AG04450 (cell line): ENCODE measurements at regions not wholly inside any gene's neighbourhood (a gene's known extent, or its start where the extent isn't known, plus 50 kb on each side); places are given as distances from the start of the nearest gene placed in this dataset.

Experiments used
- CTCF ChIA-PET: fragments of 300-600, 350-600 bp; formaldehyde crosslinking; extraction: SDS; loops from one replicate; lab custom pipeline; 2022; ENCODE audit warnings: antibody characterized with exemption, inconsistent platforms; lab: Charles Lee
- POLR2A ChIA-PET: fragments of 350-600 bp; formaldehyde crosslinking; extraction: SDS; loops from one replicate; lab custom pipeline; 2021; ENCODE audit warnings: antibody characterized with exemption, inconsistent platforms; lab: Yijun Ruan, JAX
- DNase-seq: peaks from one replicate; pipeline ENCODE4 v3.0.0-alpha.2; 2011; ENCODE audit warnings: low read depth, low spot score
- H3K27ac ChIP-seq: one replicate; pipeline ENCODE4 v1.5.1; 2012; ENCODE audit warnings: low read depth, low read length, control low read depth
- H3K27me3 ChIP-seq: one replicate; pipeline ENCODE4 v1.6.0; 2012; ENCODE audit warnings: low read length; ENCODE audit not compliant: control insufficient read depth, insufficient read depth
- H3K4me3 ChIP-seq: 2 replicates; pipeline ENCODE4 v1.5.1; 2011; ENCODE audit warnings: mild to moderate bottlenecking, low read depth, low read length, control low read depth
- H3K9me3 ChIP-seq: 2 replicates; pipeline ENCODE4 v1.5.1; 2012; ENCODE audit warnings: low read length; ENCODE audit not compliant: control insufficient read depth, insufficient read depth
- CTCF ChIP-seq: IDR thresholded peaks from 2 replicates; pipeline ENCODE4 v1.5.1; 2011; ENCODE audit warnings: low read depth, low read length, control low read depth, inconsistent platforms

- H3K27me3 ChIP-seq, result peaks cover 9% of the 10 kb centered on the region
- H3K4me3 ChIP-seq, result no peak overlapping the region
- no peaks in the 10 kb centered on the region; the same call in 1 of the 2 replicates for H3K9me3 ChIP-seq
- ChIA-PET CTCF (interaction anchor here (1.2 to 1.4 kb wide), 3 partner anchors 160 to 186 kb away, joined by 3 read pairs; no protein-coding TSS in a partner anchor), POLR2A (no interaction called here)
- no peak for TF ChIP-seq CTCF
- no peak for DNase-seq
- H3K27ac ChIP-seq, result no peak overlapping the region
Observed at GRCh38 chr5:154648229-154648628, 106.9 kb upstream of the LARP1 start.

DNA sequence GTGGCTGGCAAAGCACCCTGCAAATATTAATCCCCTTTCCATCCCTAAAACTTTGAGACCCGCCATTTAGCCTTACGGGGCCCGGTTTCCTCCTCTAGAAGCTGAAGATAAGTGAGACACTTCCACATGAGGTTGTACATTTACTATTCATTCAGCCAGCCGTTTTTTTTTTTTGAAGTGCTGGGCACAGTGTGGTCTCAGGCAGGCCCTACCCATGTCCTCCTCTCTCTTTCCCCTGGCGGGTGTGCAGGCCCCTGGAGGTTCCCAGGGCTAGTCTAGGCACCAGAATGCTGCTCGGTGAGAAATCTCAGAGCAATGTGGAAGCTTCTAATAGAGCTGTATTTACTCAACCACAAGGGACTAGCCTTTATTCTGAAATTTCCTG is 107.4 kb upstream of the LARP1 start:
- no peaks in the 10 kb centered on the region; the same call in 1 of the 2 replicates for H3K9me3 ChIP-seq
- DNase-seq, result no peak
- POLR2A ChIA-PET, result no interaction called here
- peaks cover 9% of the 10 kb centered on the region for H3K27me3 ChIP-seq
- no peak for TF ChIP-seq CTCF
- no peak overlapping the region for H3K27ac ChIP-seq
- H3K4me3 ChIP-seq, result no peak overlapping the region
- CTCF ChIA-PET, result interaction anchor here (0.6 to 1.4 kb wide), 6 partner anchors 160 to 564 kb away, joined by 3 to 11 read pairs (median 3); no protein-coding TSS in a partner anchor

GRCh38 chr5:154647114-154647760 is 107.9 kb upstream of the LARP1 start:
- TF ChIP-seq CTCF, result no peak
- Histone ChIP-seq H3K9me3 (no peaks in the 10 kb centered on the region; the same call in 1 of the 2 replicates), H3K4me3 (peak overlapping the region; percentile 39), H3K27ac (no peak overlapping the region), H3K27me3 (peaks cover 9% of the 10 kb centered on the region)
- ChIA-PET POLR2A (interaction anchor here (0.6 to 0.7 kb wide), 3 partner anchors 147 to 202 kb away, joined by 3 to 4 read pairs (median 3); no protein-coding TSS in a partner anchor), CTCF (interaction anchor here (0.6 to 1.4 kb wide), 5 partner anchors 163 to 565 kb away, joined by 3 to 11 read pairs (median 3); no protein-coding TSS in a partner anchor)
- no peak for DNase-seq

- ChIA-PET CTCF (interaction anchor here (1.2 kb wide), 1 partner anchor 188 kb away, joined by 3 read pairs; no protein-coding TSS in a partner anchor), POLR2A (interaction anchor here (0.6 to 0.7 kb wide), 3 partner anchors 148 to 202 kb away, joined by 3 to 4 read pairs (median 3); no protein-coding TSS in a partner anchor)
- DNase-seq, result no peak
Observed at GRCh38 chr5:154646745-154647113, 108.4 kb upstream of the LARP1 start.

More at GRCh38 chr5:154646745-154647113, 108.4 kb upstream of the LARP1 start:
- H3K9me3 ChIP-seq, result no peaks in the 10 kb centered on the region; the same call in 1 of the 2 replicates
- H3K27me3 ChIP-seq, result peaks cover 9% of the 10 kb centered on the region
- H3K27ac ChIP-seq, result no peak overlapping the region
- no peak overlapping the region for H3K4me3 ChIP-seq
- TF ChIP-seq CTCF, result no peak
